Progenitor cell of endocrine pancreas (in vitro differentiated cells): ENCODE measurements at regions not wholly inside any gene's neighbourhood (a gene's known extent, or its start where the extent isn't known, plus 50 kb on each side); places are given as distances from the start of the nearest gene placed in this dataset.

Source experiments
- DNase-seq: peaks from one replicate; pipeline ENCODE4 v3.0.0; 2021; ENCODE audit warnings: low spot score; ENCODE audit not compliant: unreplicated experiment
- H3K27ac Mint-ChIP-seq: 2 replicates; pipeline ENCODE4 v1.8.0; 2021; ENCODE audit warnings: mild to moderate bottlenecking, moderate library complexity, mixed read lengths
- H3K27me3 Mint-ChIP-seq: 2 replicates; pipeline ENCODE4 v1.8.0; 2021; ENCODE audit warnings: mixed read lengths
- H3K36me3 Mint-ChIP-seq: 2 replicates; pipeline ENCODE4 v1.8.0; 2022; ENCODE audit warnings: mixed read lengths; ENCODE audit not compliant: insufficient read depth
- H3K4me1 Mint-ChIP-seq: 2 replicates; pipeline ENCODE4 v1.8.0; 2021; ENCODE audit warnings: low read depth, mixed read lengths
- H3K4me3 Mint-ChIP-seq: 2 replicates; pipeline ENCODE4 v1.8.0; 2021; ENCODE audit warnings: low read depth, mild to moderate bottlenecking, moderate library complexity, mixed read lengths
- H3K9me3 Mint-ChIP-seq: 2 replicates; pipeline ENCODE4 v1.8.0; 2021; ENCODE audit warnings: low read depth, mixed read lengths
- CTCF ChIP-seq: fragments of 200-600 bp; sonication (generic); IDR thresholded peaks from one replicate; pipeline ENCODE4 v1.5.0; 2021; ENCODE audit warnings: antibody characterized with exemption, mild to moderate bottlenecking; ENCODE audit not compliant: unreplicated experiment

- H3K9me3 Mint-ChIP-seq, result peaks cover 8% of the 10 kb centered on the region
- no peak for TF ChIP-seq CTCF
- DNase-seq, result no peak
- no peak overlapping the region for H3K4me3 Mint-ChIP-seq
- no peak overlapping the region for H3K27ac Mint-ChIP-seq
- H3K4me1 Mint-ChIP-seq, result peaks cover under 1% of the 10 kb centered on the region
- H3K27me3 Mint-ChIP-seq, result peaks cover 51% of the 10 kb centered on the region
- H3K36me3 Mint-ChIP-seq, result no peaks in the 10 kb centered on the region
These were observed 178.1 kb upstream of the SDK2 start for GRCh38 chr17:73822371-73822770.

GRCh38 chr17:73823684-73824083 lies 179.4 kb upstream of the SDK2 start:
- Mint-ChIP-seq H3K9me3 (peaks cover 2% of the 10 kb centered on the region), H3K4me1 (peaks cover 9% of the 10 kb centered on the region), H3K27ac (no peak overlapping the region), H3K27me3 (peaks cover 52% of the 10 kb centered on the region), H3K36me3 (no peaks in the 10 kb centered on the region), H3K4me3 (no peak overlapping the region)
- no peak for TF ChIP-seq CTCF
- DNase-seq, result no peak

- peaks cover 55% of the 10 kb centered on the region for H3K27me3 Mint-ChIP-seq
- H3K9me3 Mint-ChIP-seq, result no peaks in the 10 kb centered on the region
- no peak overlapping the region for H3K4me3 Mint-ChIP-seq
- TF ChIP-seq CTCF, result no peak
- no peaks in the 10 kb centered on the region for H3K36me3 Mint-ChIP-seq
- peaks cover 9% of the 10 kb centered on the region for H3K4me1 Mint-ChIP-seq
- no peak for DNase-seq
- H3K27ac Mint-ChIP-seq, result no peak overlapping the region
These were observed 180.1 kb upstream of the SDK2 start for GRCh38 chr17:73824321-73824720.

GRCh38 chr17:73826181-73826871 lies 182.1 kb upstream of the SDK2 start:
- Mint-ChIP-seq H3K4me3 (no peak overlapping the region), H3K27ac (no peak overlapping the region), H3K4me1 (peaks cover 9% of the 10 kb centered on the region), H3K27me3 (peaks cover 56% of the 10 kb centered on the region), H3K9me3 (no peaks in the 10 kb centered on the region), H3K36me3 (no peaks in the 10 kb centered on the region)
- DNase-seq, result no peak
- TF ChIP-seq CTCF, result no peak

GRCh38 chr17:73826872-73827228 lies 182.6 kb upstream of the SDK2 start:
- Mint-ChIP-seq H3K9me3 (no peaks in the 10 kb centered on the region), H3K36me3 (no peaks in the 10 kb centered on the region), H3K4me3 (no peak overlapping the region), H3K27ac (no peak overlapping the region), H3K4me1 (peaks cover 9% of the 10 kb centered on the region), H3K27me3 (peaks cover 53% of the 10 kb centered on the region)
- no peak for TF ChIP-seq CTCF
- no peak for DNase-seq
